IMR-90 (cell line): ENCODE measurements at regions not wholly inside any gene's neighbourhood (a gene's known extent, or its start where the extent isn't known, plus 50 kb on each side); places are given as distances from the start of the nearest gene placed in this dataset.

Experiments used
- CTCF ChIP-seq: conservative IDR thresholded peaks from 2 replicates; pipeline ENCODE4 v1.5.1; 2012; ENCODE audit warnings: mild to moderate bottlenecking, low read depth, low read length, improper control_type of control experiment
- POLR2A ChIP-seq: IDR thresholded peaks from 2 replicates; pipeline ENCODE4 v1.6.1; 2012; ENCODE audit warnings: mild to moderate bottlenecking, low read depth, low read length
- RFX5 ChIP-seq: IDR thresholded peaks from 2 replicates; pipeline ENCODE4 v1.8.0; 2012; ENCODE audit warnings: low read depth, mild to moderate bottlenecking, low read length, moderate library complexity

- TF ChIP-seq RFX5 (no peak), POLR2A (no peak), CTCF (no peak)
These were observed 130.0 kb upstream of the UST start for GRCh38 chr6:148616841-148617240.
